HL-60 (cell line): ENCODE measurements at regions not wholly inside any gene's neighbourhood (a gene's known extent, or its start where the extent isn't known, plus 50 kb on each side); places are given as distances from the start of the nearest gene placed in this dataset.

ENCODE experiments used
- GABPA ChIP-seq: IDR thresholded peaks from 2 replicates; pipeline ENCODE4 v1.6.1; 2012; ENCODE audit warnings: low read depth
- POLR2AphosphoS5 ChIP-seq: IDR thresholded peaks from 2 replicates; pipeline ENCODE4 v1.6.1; 2012; ENCODE audit warnings: low read depth
- TF ChIP-seq, protein P1 (sequence below): IDR thresholded peaks from one replicate; pipeline ENCODE4 v1.5.1; 2011; ENCODE audit warnings: low read length, control low read depth, inconsistent platforms; ENCODE audit not compliant: insufficient read depth
- TF ChIP-seq, protein P2 (sequence below): IDR thresholded peaks from 2 replicates; pipeline ENCODE4 v1.6.1; 2012; ENCODE audit warnings: low read depth; ENCODE audit not compliant: insufficient replicate concordance

DNA sequence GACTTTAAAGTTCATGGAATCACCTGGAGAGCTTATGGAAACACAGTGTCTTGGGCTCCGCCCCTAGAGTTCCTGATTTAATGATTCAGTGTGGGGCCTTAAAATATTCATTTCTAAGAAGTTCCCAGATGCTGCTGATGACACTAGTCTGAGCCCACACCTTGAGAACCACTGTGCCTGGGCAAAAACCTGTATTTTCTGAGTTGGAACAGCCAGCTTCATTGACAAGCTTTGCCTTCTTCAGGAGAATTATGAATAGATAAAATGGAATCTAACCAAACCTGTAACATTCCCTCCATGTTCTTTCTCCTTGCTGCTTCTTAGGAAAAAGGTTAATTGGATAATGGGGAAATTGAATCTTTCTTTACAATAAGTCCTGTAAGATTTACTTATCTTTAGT lies 490.7 kb downstream of the DIPK2A start:
- TF ChIP-seq, protein P1, sequence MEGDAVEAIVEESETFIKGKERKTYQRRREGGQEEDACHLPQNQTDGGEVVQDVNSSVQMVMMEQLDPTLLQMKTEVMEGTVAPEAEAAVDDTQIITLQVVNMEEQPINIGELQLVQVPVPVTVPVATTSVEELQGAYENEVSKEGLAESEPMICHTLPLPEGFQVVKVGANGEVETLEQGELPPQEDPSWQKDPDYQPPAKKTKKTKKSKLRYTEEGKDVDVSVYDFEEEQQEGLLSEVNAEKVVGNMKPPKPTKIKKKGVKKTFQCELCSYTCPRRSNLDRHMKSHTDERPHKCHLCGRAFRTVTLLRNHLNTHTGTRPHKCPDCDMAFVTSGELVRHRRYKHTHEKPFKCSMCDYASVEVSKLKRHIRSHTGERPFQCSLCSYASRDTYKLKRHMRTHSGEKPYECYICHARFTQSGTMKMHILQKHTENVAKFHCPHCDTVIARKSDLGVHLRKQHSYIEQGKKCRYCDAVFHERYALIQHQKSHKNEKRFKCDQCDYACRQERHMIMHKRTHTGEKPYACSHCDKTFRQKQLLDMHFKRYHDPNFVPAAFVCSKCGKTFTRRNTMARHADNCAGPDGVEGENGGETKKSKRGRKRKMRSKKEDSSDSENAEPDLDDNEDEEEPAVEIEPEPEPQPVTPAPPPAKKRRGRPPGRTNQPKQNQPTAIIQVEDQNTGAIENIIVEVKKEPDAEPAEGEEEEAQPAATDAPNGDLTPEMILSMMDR: no peak
- no peak for TF ChIP-seq POLR2AphosphoS5
- no peak for TF ChIP-seq GABPA
- TF ChIP-seq, protein P2, sequence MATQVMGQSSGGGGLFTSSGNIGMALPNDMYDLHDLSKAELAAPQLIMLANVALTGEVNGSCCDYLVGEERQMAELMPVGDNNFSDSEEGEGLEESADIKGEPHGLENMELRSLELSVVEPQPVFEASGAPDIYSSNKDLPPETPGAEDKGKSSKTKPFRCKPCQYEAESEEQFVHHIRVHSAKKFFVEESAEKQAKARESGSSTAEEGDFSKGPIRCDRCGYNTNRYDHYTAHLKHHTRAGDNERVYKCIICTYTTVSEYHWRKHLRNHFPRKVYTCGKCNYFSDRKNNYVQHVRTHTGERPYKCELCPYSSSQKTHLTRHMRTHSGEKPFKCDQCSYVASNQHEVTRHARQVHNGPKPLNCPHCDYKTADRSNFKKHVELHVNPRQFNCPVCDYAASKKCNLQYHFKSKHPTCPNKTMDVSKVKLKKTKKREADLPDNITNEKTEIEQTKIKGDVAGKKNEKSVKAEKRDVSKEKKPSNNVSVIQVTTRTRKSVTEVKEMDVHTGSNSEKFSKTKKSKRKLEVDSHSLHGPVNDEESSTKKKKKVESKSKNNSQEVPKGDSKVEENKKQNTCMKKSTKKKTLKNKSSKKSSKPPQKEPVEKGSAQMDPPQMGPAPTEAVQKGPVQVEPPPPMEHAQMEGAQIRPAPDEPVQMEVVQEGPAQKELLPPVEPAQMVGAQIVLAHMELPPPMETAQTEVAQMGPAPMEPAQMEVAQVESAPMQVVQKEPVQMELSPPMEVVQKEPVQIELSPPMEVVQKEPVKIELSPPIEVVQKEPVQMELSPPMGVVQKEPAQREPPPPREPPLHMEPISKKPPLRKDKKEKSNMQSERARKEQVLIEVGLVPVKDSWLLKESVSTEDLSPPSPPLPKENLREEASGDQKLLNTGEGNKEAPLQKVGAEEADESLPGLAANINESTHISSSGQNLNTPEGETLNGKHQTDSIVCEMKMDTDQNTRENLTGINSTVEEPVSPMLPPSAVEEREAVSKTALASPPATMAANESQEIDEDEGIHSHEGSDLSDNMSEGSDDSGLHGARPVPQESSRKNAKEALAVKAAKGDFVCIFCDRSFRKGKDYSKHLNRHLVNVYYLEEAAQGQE: no peak
